Tibial nerve (tissue), 4 donors: ENCODE measurements at regions not wholly inside any gene's neighbourhood (a gene's known extent, or its start where the extent isn't known, plus 50 kb on each side); places are given as distances from the start of the nearest gene placed in this dataset.
"Not testable (repeated sequence)": the region's sequence is repeated elsewhere in the genome, so short reads cannot be mapped to it uniquely, and the experiment has no call there.

Experiments
- DNase-seq, 2 donors: peaks; one replicate each; pipeline ENCODE4 v3.0.0-alpha.2; 2019; ENCODE audit warnings: low spot score in 2 of 2
- H3K27ac ChIP-seq, 4 donors: fragments of 200-600 bp; sonication (generic) in 3 of 4; one replicate each; pipeline ENCODE4 v1.5.1; 2017 to 2019; ENCODE audit warnings: mild to moderate bottlenecking in 1 of 4
- H3K27me3 ChIP-seq, 2 donors: fragments of 200-600 bp; sonication (generic) in 1 of 2; one replicate each; pipeline versions ENCODE4 v1.5.1 to v1.6.0; 2017 to 2019
- H3K36me3 ChIP-seq, 3 donors: fragments of 200-600 bp; sonication (generic); one replicate each; pipeline ENCODE4 v1.5.1; 2018 to 2019
- H3K4me1 ChIP-seq, 4 donors: fragments of 200-600 bp; sonication (generic) in 3 of 4; one replicate each; pipeline ENCODE4 v1.5.1; 2017 to 2019
- H3K4me3 ChIP-seq, 4 donors: fragments of 200-600 bp; sonication (generic) in 3 of 4; one replicate each; pipeline ENCODE4 v1.5.1; 2017 to 2019; ENCODE audit warnings: mild to moderate bottlenecking in 1 of 4, moderate library complexity in 1 of 4
- H3K9me3 ChIP-seq, 4 donors: fragments of 200-600 bp; sonication (generic) in 3 of 4; one replicate each; pipeline ENCODE4 v1.5.1; 2017 to 2019
- EP300 ChIP-seq, 2 donors: sonication (generic); formaldehyde crosslinking; IDR thresholded peaks; one replicate each; pipeline ENCODE4 v1.6.1; 2017; ENCODE audit warnings: antibody characterized with exemption in 2 of 2, mild to moderate bottlenecking in 1 of 2
- POLR2A ChIP-seq, 2 donors: fragments of 450-650 bp; IDR thresholded peaks; one replicate each; pipeline ENCODE4 v1.6.1; 2017; ENCODE audit warnings: antibody characterized with exemption in 2 of 2, mild to moderate bottlenecking in 2 of 2, moderate library complexity in 2 of 2
- WGBS, 2 donors: methylation state at CpG; one replicate each; pipeline ENCODE4 v1.1.5; 2018; 5-methylcytosine and 5-hydroxymethylcytosine counted together
- TF ChIP-seq, protein P1 (sequence below), 5 experiments: fragments of 200-600 bp in 3 of 5; fragments of 450-650 bp in 2 of 5; sonication (generic) in 3 of 5; IDR thresholded peaks; one replicate each; pipeline ENCODE4 v1.5.1; 2016 to 2019; ENCODE audit warnings: antibody characterized with exemption in 5 of 5, mild to moderate bottlenecking in 3 of 5, moderate library complexity in 2 of 5

DNA sequence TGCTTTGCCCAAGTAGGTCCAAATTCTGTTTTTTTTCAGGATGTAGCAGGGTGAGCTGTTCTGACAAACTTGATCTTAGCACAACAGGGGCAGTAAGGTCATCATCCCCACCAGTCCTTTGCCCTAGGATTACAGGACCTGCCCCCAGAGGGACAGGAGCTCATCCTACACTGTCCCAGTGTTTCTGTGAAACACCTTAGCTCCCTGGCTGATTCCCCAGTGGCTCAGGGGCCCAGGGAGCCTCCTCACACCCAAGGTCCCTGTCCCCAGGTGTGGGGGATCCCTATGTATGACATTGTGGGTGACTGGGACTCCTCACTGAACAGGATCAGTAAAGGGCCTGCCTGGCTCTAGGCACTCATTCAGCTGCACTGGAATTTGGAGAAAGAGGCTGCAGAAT lies 191.2 kb downstream of the ANKRD30B start:
- Histone ChIP-seq H3K4me3 (no peak overlapping the region), H3K9me3 (no peaks in the 10 kb centered on the region), H3K27ac (no peak overlapping the region), H3K27me3 (no peaks in the 10 kb centered on the region), H3K4me1 (no peaks in the 10 kb centered on the region), H3K36me3 (no peaks in the 10 kb centered on the region)
- no peak for DNase-seq
- TF ChIP-seq EP300 (IDR thresholded peaks at IDR 0.05) (no peak), POLR2A (IDR thresholded peaks at IDR 0.05) (no peak)
- TF ChIP-seq, protein P1, sequence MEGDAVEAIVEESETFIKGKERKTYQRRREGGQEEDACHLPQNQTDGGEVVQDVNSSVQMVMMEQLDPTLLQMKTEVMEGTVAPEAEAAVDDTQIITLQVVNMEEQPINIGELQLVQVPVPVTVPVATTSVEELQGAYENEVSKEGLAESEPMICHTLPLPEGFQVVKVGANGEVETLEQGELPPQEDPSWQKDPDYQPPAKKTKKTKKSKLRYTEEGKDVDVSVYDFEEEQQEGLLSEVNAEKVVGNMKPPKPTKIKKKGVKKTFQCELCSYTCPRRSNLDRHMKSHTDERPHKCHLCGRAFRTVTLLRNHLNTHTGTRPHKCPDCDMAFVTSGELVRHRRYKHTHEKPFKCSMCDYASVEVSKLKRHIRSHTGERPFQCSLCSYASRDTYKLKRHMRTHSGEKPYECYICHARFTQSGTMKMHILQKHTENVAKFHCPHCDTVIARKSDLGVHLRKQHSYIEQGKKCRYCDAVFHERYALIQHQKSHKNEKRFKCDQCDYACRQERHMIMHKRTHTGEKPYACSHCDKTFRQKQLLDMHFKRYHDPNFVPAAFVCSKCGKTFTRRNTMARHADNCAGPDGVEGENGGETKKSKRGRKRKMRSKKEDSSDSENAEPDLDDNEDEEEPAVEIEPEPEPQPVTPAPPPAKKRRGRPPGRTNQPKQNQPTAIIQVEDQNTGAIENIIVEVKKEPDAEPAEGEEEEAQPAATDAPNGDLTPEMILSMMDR (IDR thresholded peaks at IDR 0.05), result no peak

GRCh38 chr18:14940106-14940505 lies 192.1 kb downstream of the ANKRD30B start:
- WGBS, 2 donors, result 75 to 80% methylated on average over 6 of the region's 6 CpGs
- not testable (repeated sequence) for H3K4me1 ChIP-seq

DNA sequence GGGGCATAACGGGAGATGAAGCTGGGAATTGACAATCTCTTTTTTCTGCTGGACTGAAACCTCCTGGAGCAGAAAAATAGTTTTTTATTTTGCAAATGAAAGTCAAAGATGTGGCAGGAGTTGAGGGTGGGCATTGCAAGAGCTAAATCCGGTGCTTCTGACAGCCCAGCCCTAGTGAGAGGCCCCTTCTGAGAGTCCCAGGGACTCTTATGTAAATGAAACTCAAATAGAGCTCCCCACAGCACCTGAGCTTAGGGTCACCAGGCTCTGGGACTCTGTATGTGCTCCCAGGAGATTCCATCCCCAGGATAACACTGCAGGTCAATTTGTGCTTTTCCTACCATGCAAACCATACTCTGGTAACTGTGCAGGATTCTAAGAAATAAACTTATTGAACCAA lies 192.8 kb downstream of the ANKRD30B start:
- no peaks in the 10 kb centered on the region for H3K4me1 ChIP-seq
- H3K4me3 ChIP-seq, result no peak overlapping the region
- no peak overlapping the region for H3K27ac ChIP-seq
- 54 to 56% methylated on average over 2 of the region's 2 CpGs for WGBS, 2 donors
- TF ChIP-seq POLR2A (IDR thresholded peaks at IDR 0.05), result no peak
- TF ChIP-seq EP300 (IDR thresholded peaks at IDR 0.05), result no peak
- no peak for DNase-seq
- H3K27me3 ChIP-seq, result no peaks in the 10 kb centered on the region
- H3K9me3 ChIP-seq, result no peaks in the 10 kb centered on the region
- no peaks in the 10 kb centered on the region for H3K36me3 ChIP-seq

More at GRCh38 chr18:14940106-14940505, 192.1 kb downstream of the ANKRD30B start:
- H3K27me3 ChIP-seq, H3K4me3 ChIP-seq, DNase-seq, H3K9me3 ChIP-seq, H3K27ac ChIP-seq, H3K36me3 ChIP-seq: not testable (repeated sequence)

DNA sequence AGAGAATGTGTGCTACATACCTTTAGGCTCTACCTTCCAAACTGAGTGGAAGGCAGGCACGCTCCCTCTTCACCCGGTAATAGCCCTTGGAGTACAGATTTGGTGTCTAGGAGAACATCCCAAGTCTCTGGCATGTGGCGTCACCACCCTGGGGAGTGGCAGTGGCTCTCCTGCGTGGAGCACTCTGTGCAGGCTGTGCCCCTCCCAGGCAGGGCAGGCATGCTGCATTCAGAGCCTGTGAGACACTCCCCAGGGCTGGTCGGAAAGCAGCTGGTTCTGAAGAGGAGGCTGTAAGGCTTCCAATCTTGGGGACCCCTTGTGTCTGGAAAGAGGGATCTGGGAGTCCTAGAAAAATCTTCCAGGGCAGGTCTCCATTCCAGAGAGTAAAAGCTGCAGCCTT lies 193.3 kb downstream of the ANKRD30B start:
- Histone ChIP-seq H3K27ac (no peak overlapping the region), H3K4me3 (no peak overlapping the region), H3K36me3 (no peaks in the 10 kb centered on the region), H3K4me1 (no peaks in the 10 kb centered on the region), H3K27me3 (no peaks in the 10 kb centered on the region), H3K9me3 (no peaks in the 10 kb centered on the region)
- TF ChIP-seq POLR2A (IDR thresholded peaks at IDR 0.05) (no peak), EP300 (IDR thresholded peaks at IDR 0.05) (no peak)
- TF ChIP-seq, protein P1 (IDR thresholded peaks at IDR 0.05), result no peak
- 63 to 76% methylated on average over 3 to 5 of the region's 5 CpGs for WGBS, 2 donors
- no peak for DNase-seq

DNA sequence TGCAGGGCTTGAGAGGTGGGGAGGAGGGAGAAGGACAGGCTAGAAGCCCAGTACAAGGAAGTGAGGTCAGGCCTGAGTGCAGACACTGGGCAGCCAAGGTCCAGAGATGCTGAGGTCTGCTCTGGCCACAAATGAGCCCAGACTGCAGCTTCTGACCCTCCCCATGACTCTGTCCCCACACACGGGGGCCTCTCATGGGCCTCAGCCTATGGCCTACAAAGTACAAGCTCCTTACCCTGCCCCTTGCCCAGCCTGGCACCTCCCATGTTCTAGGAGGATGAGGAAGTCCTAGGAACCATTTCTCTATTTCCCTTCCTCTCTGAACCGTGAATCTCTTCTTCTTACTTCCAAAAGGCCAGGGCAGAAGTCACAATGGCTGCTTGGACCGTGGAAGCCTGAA lies 193.8 kb downstream of the ANKRD30B start:
- Histone ChIP-seq H3K36me3 (no peaks in the 10 kb centered on the region), H3K4me3 (no peak overlapping the region), H3K9me3 (no peaks in the 10 kb centered on the region), H3K4me1 (no peaks in the 10 kb centered on the region), H3K27me3 (no peaks in the 10 kb centered on the region), H3K27ac (no peak overlapping the region)
- no peak for DNase-seq
- WGBS, 2 donors, result 36 to 45% methylated on average over 3 of the region's 3 CpGs
- TF ChIP-seq EP300 (IDR thresholded peaks at IDR 0.05), result no peak
- TF ChIP-seq, protein P1 (IDR thresholded peaks at IDR 0.05), result no peak
- no peak for TF ChIP-seq POLR2A (IDR thresholded peaks at IDR 0.05)

DNA sequence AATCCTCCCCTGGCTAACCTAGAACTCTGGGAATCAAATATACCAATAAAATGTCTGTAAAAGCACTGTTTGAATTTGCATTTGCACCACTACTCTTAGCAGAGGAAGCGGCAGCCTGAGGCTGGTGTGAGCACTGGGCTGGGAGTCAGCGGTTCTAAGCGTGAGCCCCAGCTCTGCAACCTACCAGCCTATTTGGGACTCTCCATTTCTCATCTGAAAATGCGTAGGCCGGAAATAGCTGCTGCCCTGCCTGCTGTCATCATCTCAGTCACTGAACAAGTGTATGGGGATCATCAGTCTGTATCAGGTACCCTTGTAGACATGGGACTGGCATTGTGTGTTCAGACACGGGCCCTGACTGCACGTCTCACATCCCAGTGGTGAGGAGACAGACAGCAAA lies 194.3 kb downstream of the ANKRD30B start:
- Histone ChIP-seq H3K4me1 (no peaks in the 10 kb centered on the region), H3K9me3 (no peaks in the 10 kb centered on the region), H3K27me3 (no peaks in the 10 kb centered on the region), H3K4me3 (no peak overlapping the region), H3K36me3 (no peaks in the 10 kb centered on the region), H3K27ac (no peak overlapping the region)
- no peak for DNase-seq
- TF ChIP-seq EP300 (IDR thresholded peaks at IDR 0.05), result no peak
- no peak for TF ChIP-seq POLR2A (IDR thresholded peaks at IDR 0.05)
- TF ChIP-seq, protein P1 (IDR thresholded peaks at IDR 0.05), result no peak
- WGBS, 2 donors, result 83 to 91% methylated on average over 7 of the region's 7 CpGs
